SHP77 treated with DMSO at 0.1 percent for 48 hours (cell line): ENCODE measurements at regions not wholly inside any gene's neighbourhood (a gene's known extent, or its start where the extent isn't known, plus 50 kb on each side); places are given as distances from the start of the nearest gene placed in this dataset.
"Not testable (repeated sequence)": the region's sequence is repeated elsewhere in the genome, so short reads cannot be mapped to it uniquely, and the experiment has no call there.

ENCODE experiments used
- DNase-seq: peaks from one replicate; lab custom pipeline; 2025; lab: John Stamatoyannopoulos, UW

DNA sequence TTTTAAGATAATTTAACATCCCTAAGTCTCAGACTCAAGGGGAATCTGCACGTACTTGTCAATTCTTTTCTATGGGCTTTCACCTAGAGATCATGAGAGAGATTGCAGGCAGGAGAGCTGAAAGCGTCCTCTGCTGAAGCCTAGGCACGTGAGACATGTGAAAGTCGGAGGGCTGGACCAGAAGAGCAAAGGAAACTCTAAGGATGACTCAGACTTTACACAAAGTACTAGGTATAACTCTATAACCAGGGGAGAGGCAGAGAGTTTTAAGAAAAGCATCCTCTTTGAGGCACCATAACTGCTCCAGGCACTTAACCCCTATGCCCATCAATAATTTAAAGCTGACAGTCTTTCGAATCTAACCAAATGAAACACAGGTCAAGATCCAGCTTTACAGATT, 436.6 kb downstream of the VGLL3 start:
- DNase-seq, result no peak

DNA sequence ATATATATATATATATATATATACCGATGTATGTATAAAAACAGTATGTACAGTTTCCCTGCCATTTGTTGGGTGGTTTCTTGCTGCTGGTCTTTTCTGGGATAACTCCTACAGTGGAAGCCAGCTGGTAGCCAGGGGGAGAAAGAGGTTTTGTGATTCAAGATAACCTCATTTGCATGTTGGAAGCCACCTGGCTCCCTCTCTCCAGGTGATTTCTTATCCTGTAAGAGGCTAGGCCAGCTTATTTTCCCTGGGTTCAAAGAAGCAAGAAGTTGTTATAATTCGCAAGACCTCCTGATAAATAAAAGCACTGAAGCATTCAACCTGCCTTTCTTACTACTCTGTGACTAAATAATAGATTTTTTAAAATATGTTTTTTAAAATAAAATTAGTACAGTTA, 443.3 kb downstream of the VGLL3 start:
- DNase-seq, result no peak

DNA sequence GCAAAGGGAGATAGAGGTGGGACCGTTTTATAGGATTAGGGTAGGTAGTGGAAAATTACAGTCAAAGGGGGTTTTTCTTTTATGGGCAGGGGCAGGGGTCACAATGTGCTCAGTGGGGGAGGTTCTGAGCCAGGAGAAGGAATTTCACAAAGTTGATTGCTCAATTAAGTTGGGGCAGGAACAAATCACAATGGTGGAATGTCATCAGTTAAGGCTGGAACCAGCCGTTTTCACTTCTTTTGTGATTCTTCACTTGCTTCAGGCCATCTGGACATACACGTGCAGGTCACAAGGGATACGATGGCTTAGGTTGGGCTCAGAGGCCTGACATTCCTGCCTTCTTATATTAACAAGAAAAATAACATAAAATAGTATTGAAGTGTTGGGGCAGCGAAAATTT, 453.8 kb downstream of the VGLL3 start:
- no peak for DNase-seq

DNA sequence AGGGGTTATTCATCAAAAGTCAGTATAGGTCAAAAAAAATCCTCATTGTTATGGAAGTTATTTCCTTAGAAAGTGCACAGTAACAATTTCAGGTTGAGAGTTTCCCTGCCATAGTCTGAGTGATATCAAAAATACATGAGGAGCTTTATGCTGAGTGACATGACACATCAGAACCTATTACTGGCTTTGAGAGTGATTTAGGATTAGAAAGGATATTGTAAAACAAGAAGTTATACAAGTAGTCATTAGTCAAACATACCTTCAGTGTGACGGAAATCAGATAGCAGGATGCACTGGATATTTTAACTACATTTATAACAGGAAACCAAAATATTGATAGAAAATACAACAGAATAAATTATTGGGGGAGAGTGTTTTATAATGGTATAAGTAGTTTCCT, 471.1 kb downstream of the VGLL3 start:
- DNase-seq, result no peak

DNA sequence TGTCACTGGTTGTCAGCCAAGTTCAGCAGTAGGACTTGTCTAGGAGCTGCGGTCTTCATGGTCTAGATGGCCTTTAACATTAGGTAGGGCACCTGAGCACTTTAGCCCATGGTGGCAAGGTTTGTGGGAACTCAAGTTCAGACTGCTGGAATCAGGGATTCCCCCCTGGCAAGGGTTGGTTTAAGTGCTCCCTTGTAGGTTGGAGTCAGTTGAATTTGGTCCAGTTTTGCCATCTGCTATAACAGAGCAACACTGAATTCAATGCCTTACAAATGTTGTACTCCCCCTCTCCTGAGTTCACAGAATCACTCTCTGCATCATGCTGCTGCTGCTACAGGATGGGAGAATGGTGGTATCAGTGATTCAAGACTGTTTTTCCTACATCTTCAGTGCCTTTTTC, 509.3 kb downstream of the VGLL3 start:
- DNase-seq, result no peak

DNA sequence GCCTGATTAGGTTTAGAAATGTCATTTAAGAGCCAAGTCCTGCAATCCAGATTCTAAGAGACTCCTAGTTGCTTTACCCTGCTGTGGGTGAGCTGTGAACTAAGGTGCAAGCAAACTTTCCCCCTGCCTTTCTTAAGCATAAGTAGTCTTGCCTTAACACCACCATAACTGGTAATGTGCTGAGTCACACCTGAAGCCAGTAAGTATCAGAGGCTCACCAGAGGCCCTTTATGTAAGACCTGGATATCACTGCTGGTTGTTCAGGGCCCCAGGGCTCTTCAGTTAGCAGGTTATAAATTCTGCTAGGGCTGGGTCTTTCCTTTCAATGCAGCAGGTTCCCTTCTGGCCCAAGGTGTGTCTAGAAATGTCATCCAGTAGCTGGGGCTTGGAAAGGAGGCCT, 509.9 kb downstream of the VGLL3 start:
- DNase-seq, result no peak

DNA sequence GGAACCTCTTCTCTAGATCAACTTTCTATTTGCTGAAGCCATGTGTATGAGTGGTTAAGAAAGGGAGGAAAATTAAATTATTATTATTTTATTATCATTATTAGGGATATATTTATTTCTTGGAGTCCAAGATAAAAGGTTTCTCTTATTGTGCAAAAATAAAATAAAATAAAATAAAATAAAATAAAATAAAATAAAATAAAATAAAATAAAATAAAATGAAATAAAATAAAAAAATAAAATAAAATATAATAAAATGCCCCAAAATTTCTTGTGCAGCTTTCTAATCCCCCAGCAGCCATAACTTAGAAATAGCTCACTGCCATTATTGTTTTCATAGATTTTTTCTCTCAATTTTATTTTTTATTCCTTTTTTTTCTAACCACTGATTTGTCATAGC, 526.8 kb downstream of the VGLL3 start:
- DNase-seq, result no peak

DNA sequence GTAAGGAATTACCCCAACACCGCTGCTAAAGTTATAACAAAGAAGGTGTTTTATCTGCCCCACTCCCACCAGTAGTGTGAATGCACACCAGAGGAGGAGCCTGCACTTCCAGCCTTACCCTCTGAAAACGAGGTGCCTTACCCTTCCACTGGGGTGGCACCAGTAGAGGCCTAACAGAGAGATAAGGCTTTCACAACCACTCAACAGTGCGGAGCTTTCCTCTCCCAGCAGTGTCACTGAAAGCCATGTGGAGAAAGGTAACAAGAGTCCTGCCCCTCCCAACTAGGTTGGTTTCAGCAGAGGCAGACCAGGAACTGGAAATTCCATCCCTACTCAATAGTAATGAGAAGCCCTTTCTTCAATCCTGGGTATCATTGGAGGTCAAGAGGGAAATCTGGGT, 539.2 kb downstream of the VGLL3 start:
- no peak for DNase-seq

DNA sequence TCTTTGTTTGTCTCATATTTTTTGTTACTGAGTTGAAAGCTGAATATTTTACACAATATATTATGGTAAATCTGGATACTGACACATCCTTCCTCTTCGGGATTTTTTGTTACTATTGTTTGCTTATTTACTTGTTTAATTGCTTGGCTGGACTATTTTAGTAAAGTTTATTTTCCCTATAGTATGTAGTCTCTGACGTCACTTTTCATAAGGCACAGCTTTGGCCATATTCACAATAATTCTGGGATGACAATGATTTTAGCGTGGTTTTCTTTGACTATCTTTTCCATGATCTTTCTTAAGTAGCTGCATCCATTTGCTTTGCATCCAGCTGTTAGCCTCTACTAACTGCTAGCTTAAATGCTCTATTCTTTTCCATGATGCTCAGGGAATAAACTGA, 552.4 kb downstream of the VGLL3 start:
- no peak for DNase-seq

DNA sequence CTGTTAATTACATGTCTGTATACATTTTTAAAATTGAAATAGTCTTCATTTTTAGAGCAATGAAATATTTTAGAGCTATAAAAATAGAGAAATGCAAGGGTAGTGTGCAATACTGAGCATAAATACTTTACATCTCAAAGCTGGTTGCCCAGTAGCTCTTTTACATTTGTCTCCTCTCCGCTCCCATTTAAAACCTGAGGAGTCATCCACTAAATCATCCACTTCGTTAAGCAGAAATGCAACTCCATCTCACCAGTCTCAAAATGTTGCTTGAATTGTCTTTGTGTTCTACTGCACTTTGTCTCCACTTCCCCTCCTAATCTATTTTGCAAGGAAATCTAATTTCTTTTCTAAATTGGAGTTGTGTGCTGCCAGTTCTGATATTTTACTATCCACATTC, 563.6 kb downstream of the VGLL3 start:
- DNase-seq, result no peak

DNA sequence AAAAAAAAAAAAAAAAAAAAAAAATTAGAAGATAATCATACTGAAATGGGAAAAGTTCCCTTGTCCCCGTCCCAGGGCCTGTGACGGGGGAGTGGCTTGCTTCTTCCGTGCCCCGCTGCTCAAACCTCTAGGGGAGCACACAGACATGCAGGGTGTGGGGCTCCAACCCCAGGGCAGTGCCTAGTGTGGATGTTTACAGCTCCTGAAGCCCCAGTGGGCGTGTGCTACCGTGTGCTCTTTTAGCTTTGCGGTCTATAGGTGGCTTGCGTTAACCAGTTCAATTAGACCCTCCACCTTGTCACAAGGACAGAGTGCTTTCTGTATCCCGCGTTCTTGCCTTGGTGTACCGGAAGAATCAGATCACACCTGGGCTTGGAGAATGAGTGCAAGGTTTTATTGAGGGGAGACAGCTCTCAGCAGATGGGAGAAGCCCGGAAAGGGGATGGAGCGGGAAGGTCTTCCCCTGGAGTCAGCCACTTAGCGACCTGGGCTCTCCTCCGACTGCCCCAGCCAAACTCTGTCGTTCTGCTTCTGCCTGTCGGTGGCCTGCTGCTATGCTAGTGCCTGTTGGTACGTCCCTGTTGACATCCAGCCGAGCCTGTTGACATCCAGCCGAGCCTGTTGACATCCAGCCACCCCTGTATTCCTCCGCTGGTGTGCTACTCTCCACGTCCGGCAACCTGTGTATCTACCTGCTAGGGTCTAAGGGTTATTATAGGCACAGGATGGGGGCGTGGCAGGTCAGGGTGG, 569.8 kb downstream of the VGLL3 start:
- DNase-seq, result no peak

DNA sequence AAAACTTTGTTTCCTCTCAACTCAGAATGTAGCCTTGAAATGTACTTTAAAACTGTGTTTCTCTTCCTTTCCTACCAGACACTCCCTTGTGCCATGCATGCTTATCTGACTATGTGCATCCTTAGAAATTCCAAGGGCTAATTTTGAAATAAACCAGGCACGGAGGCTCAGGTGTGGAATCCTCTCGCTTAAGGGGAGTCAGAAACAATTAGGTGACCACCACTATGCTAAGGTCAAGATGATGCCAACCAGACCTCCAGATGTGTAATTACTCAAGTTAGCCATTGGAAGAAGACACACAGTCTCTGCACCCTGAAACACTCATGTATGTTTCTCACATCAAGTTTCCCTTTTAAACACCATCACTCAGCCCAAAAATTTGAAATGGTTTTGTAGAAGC, 572.1 kb downstream of the VGLL3 start:
- DNase-seq, result no peak

DNA sequence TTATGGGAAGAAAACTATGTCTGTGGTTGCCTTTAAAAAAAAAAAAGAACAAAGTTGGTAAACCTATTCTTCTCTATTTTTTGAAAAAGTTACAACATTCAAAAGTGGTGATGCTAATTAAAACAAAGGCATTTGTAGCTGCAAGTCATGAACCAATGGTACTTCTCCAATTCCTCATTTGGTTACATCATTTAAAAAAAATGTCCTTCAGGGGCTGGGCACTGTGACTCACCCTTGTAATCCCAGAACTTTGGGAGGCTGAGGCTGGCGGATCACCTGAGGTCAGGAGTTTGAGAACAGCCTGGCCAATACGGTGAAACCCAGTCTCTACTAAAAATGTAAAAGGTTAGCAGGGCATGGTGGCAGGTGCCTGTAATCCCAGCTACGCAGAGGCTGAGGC, 574.6 kb downstream of the VGLL3 start:
- DNase-seq, result no peak

DNA sequence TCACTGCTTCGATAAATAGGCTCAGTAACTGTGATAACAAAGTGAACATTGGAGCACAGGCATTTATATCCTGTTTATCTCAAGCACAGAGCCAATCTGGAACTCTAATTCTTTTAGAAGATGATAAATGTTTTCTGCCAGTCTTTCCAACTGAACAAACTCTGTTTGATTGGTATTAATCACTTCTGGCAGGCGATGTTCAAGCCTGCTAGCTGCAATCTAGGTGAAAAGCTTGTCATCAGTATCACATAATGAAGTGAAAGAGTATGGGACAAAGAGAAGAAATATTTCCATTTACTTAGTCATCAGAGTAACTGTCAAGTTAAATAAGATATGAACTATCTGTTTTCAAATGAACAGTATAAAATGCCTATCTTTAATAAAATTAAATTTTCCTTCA, 577.3 kb downstream of the VGLL3 start:
- no peak for DNase-seq

DNA sequence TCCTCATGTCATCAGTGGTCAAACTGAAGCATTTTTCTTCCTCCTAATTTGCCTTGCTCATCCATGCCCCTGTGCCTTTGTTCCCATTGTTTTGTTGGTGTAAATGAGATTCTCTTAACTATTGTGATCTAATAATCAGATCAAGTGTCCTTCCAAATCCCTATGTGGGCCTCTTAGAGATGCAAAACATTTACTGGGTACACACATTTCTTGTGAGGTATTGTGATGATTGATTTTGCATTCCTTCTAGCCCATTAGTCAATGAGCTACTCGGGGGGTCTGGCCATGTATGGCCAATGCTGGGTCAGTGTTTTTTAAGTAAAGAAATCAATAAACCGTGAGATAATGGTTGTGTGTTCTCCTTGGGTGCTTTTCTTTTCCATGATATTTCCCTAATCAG, 580.4 kb downstream of the VGLL3 start:
- DNase-seq, result no peak

DNA sequence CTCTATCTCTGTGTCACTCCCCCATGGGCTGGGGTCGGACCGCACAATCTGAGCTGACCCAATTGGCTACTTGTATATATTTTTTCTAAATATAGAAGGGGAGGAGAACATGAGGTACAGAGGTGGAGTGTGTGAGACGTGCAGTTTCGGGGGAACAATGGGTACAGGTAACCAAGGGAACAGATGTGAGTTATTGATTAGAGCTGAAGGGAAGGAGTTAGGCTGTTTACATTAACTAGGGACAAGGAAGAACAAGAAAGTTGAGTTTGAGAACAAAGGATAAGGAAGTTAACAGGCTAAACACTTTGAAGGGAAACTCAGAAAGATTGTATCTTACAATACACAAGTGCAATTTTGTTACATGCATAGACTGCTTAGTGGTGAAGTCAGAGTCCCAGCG, 601.2 kb downstream of the VGLL3 start:
- not testable (repeated sequence) for DNase-seq

DNA sequence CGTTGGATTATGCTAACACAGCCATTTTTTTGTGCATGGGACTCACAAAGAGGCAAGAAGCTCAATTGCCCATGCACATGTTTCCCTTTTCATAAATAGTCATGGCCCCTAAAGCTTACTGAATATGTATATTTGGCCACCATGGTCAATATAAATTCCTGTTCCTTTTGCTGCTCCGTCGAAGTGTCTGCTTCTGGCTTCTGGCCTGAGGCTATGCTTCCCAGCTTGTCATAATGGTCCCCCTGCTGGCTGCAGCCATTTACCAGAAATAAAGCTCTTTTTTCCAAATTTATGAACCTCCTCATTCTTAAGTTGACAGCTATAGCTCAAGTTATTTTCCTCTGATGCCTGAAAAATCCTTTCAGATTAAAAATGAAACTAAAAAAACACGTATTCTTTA, 602.1 kb downstream of the VGLL3 start:
- DNase-seq, result no peak

DNA sequence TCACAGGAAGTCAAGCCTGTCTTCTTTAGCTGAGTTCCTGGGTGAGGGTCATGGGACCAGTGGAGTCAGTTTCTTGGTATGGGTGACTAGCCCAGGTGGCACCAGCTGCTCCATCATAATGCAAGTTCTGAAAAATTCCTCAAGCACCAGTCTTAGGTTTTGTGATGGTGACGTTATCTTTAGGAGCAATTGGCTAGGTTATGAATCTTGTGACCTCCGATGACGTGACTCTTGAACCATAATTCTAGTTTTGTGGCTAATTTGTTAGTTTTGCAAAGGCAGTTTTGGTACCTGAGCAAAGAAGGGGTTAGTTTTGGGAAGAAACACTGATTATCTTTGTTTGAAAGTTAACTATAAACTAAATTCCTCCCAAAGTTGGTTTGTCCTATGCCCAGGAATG, 608.4 kb downstream of the VGLL3 start:
- DNase-seq, result no peak

DNA sequence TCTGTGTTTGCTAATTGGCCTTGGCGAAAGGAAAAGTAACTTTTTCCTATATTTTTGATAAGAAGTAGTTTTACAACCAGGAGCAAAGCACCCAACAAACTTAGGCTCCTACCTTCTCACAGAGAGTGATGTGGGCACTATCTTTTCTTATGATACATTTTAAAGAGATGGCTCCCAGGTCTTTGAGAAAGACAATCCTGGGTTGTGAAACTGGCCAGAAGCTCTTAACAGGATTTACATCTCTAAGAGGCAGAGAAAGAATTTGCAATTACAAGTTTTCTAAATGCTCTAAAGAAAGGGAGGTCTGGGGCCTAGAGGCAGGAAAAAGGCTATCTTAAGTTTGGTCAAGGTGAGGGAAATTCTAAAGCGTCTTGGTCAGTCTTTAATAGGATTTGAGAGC, 609.7 kb downstream of the VGLL3 start:
- DNase-seq, result no peak

DNA sequence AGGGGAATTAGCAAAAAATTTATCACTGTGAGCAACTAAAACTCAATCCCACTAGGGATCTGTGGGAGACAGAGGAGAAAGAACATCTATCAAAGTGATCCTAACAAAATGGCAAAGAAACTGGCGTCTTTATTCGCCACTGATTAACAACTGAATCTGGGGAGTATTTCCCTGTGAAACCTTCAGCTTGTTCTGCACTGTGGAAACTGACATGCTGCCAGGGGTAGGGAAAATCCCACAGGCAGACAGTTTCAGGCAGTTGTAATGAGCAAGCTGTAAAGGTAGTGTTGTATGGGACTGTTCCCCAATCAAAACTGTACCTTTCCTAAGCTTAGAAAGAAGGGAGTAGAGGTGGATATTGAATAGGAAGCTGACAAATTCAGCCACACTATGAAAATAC, 611.7 kb downstream of the VGLL3 start:
- DNase-seq, result no peak

DNA sequence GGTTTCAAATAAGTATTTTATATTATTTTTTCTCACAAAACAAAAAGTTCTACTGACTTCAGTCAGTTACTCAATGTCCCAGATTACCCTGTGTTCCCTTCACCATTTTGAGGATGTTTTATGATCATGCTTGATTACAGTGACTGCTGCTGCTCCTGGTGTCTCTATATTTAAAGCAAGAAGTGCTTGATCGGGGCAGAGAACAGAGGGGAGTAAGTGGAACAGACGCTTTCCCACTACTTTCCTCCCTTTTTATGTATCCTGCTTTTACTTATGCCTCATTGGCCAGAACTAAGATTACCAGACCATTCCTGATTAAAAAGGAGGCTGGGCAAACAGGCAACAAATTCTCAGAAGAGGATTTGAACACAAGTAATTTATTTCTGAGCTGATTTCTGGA, 612.1 kb downstream of the VGLL3 start:
- DNase-seq, result no peak

DNA sequence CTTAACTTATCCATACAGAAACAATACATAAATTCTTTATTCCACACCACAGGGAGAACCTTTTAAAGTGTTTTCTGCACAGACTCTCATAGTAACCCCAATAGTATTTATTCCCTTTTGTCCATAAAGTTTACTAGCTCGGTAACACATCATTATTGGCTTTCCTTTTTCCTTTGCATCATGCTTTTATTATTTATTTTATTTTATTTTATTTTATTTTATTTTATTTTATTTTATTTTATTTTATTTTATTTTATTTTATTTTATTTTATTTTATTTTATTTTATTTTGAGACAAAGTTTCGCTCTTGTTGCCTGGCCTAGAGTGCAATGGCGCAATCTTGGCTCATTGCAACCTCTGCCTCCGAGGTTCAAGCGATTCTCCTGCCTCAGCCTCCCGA, 655.4 kb downstream of the VGLL3 start:
- not testable (repeated sequence) for DNase-seq

DNA sequence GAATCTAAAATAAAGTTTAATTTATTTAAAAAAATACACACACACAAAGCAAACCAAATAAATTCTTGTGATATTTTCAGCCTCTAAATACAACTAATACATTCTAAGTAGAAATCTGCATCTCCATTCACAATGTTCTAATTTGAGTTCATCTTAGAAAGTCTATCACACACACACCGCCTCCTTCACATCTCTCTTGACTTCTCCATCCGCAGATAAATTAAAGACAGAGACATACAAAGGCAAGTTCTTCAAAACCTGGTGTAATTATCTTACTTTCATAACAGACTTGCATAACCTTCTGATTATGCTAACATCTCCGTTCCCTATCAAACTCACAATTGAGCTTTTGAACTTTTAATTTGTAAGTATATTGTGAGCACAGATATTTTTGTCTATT, 657.3 kb downstream of the VGLL3 start:
- no peak for DNase-seq

DNA sequence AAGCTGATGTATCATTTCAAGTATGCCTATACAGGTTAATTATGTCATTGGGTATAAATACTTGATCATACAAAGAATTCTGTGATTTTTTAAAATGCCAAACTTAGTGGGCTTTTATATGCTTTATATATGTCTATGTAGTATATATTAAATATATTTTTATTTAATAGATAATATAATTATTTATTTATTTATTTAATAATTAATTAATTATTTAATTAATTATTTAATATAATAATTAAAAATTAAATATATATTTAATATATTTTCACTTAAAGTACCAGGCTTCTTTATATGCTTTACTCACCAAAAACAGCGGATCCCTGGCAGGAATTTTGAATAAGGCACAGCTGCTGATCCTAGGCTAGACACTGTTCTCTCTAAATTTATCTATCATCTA, 687.0 kb downstream of the VGLL3 start:
- DNase-seq, result no peak
